GM12891 (cell line): ENCODE measurements at regions not wholly inside any gene's neighbourhood (a gene's known extent, or its start where the extent isn't known, plus 50 kb on each side); places are given as distances from the start of the nearest gene placed in this dataset.

Source experiments
- DNase-seq: peaks from one replicate; pipeline ENCODE4 v3.0.0; 2011; ENCODE audit warnings: low spot score; ENCODE audit not compliant: insufficient read length
- FAIRE-seq: peaks from 2 replicates; lab custom pipeline; 2011; peaks lifted over from hg19 to GRCh38; lab: Jason Lieb, UNC
- PAX5 ChIP-seq: IDR thresholded peaks from 2 replicates; pipeline ENCODE4 v1.6.1; 2011; ENCODE audit warnings: low read length, moderate library complexity, mild to moderate bottlenecking; ENCODE audit not compliant: insufficient read depth, severe bottlenecking
- POLR2A ChIP-seq: IDR thresholded peaks from 2 replicates; pipeline ENCODE4 v1.6.1; 2011; ENCODE audit warnings: low read depth, low read length, control low read depth
- POLR2AphosphoS5 ChIP-seq: IDR thresholded peaks from 2 replicates; pipeline ENCODE4 v1.6.1; 2011; ENCODE audit warnings: low read depth, low read length, control low read depth
- POU2F2 ChIP-seq: IDR thresholded peaks from 2 replicates; pipeline ENCODE4 v1.6.1; 2011; ENCODE audit warnings: low read depth, mild to moderate bottlenecking, control low read depth, low read length, moderate library complexity
- SPI1 ChIP-seq: IDR thresholded peaks from 2 replicates; pipeline ENCODE4 v1.6.1; 2011; ENCODE audit warnings: low read depth, low read length, control low read depth
- TAF1 ChIP-seq: IDR thresholded peaks from 2 replicates; pipeline ENCODE4 v1.6.1; 2011; ENCODE audit warnings: low read depth, low read length, control low read depth

GRCh38 chr10:47176903-47177868, 122.8 kb upstream of the GDF10 start:
- DNase-seq (no peak), FAIRE-seq (no peak)
- TF ChIP-seq SPI1 (no peak), TAF1 (no peak), PAX5 (no peak), POLR2AphosphoS5 (no peak), POU2F2 (no peak), POLR2A (no peak)

DNA sequence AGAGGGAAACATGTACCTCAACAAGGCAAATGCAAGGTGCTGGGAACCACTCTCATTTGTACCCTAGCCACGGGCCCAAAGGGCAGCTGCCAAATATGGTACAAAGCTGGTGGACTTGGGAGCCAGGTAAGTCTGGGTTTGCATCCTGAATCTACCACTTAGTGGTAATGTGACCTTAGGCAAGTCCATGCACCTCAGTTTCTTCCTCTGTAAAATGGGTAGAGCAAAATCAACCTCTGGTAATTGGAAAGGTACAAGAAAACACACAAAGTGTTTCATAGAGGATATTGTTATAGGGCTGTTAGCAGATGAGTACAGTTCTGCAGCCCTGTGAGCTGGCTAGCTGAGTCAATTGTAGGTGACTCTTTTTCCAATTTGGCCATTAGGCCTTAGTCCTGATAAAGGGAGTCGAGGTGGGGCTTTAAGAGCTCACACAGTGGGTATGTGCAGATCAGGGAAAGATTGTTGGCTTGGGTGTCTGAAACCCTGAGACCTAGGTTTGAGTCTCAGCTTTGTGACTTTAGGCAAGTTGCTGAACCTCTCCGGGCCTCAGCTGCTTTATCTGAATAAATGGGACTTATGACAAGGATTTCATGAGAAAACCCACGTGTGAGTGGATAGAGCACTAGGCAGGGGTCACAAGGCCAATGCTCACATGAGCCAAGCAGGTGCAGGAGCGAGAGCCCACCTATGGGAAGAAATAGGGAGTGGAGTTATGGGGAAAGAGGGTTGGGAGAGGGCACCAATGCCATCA, 121.3 kb upstream of the GDF10 start:
- DNase-seq (no peak), FAIRE-seq (no peak)
- no peak for TF ChIP-seq TAF1
- no peak for TF ChIP-seq POLR2AphosphoS5
- no peak for TF ChIP-seq POLR2A
- TF ChIP-seq POU2F2, result no peak
- TF ChIP-seq SPI1, result no peak

DNA sequence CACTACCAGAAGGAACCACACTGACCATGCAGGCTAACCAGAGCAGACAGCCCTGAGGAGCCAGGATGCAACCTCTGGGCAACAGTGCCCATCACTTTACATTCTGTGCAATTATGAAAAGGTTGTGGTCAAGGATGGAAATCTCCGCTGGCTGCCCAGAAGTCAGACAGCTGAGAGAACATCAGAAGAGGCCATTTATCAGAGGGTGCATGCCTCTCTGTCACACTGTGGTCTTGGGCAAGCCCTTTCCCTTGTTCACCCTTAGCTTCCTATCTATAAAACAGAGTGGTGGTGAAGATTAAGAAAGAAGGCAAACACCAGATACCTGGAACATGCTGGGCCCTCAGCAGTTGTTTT, 120.7 kb upstream of the GDF10 start:
- no peak for TF ChIP-seq TAF1
- TF ChIP-seq SPI1, result no peak
- no peak for TF ChIP-seq POU2F2
- no peak for TF ChIP-seq POLR2AphosphoS5
- TF ChIP-seq POLR2A, result no peak
- no peak for TF ChIP-seq PAX5
- DNase-seq (no peak), FAIRE-seq (no peak)

- TF ChIP-seq SPI1 (no peak), POLR2AphosphoS5 (no peak), PAX5 (no peak), POLR2A (no peak), TAF1 (no peak), POU2F2 (no peak)
- FAIRE-seq, result no peak
- DNase-seq, result no peak
Observed at GRCh38 chr10:47181052-47181849, 118.7 kb upstream of the GDF10 start.

- TF ChIP-seq POU2F2 (no peak), SPI1 (no peak), PAX5 (no peak), TAF1 (no peak), POLR2AphosphoS5 (no peak), POLR2A (no peak)
- DNase-seq, result no peak
- no peak for FAIRE-seq
Observed at GRCh38 chr10:47182934-47183703, 116.9 kb upstream of the GDF10 start.

GRCh38 chr10:47183704-47184041, 116.3 kb upstream of the GDF10 start:
- no peak for DNase-seq
- no peak for FAIRE-seq
- TF ChIP-seq TAF1 (no peak), PAX5 (no peak)

DNA sequence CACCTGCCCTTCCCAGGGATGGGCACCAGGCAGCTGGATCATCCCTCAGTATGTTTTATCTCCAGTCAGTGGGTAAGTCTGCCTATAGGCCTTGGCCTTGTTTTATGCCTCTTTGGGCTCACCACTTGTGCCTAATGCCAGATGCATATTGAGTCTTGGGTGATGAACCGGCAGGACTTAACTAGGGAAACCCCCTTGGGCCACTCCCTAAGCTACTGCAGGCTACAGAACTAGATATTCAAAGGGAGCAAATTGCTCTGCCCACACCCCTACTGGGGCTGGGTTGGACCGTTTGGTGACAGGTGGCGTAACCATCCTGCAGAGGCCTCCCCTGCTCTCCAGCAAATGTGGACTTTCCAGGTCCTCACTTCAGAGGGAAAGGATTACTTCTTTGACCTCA, 115.7 kb upstream of the GDF10 start:
- DNase-seq (no peak), FAIRE-seq (no peak)
- no peak for TF ChIP-seq POLR2A
- no peak for TF ChIP-seq SPI1
- TF ChIP-seq POU2F2, result no peak
- TF ChIP-seq POLR2AphosphoS5, result no peak
- no peak for TF ChIP-seq PAX5
- TF ChIP-seq TAF1, result no peak

DNA sequence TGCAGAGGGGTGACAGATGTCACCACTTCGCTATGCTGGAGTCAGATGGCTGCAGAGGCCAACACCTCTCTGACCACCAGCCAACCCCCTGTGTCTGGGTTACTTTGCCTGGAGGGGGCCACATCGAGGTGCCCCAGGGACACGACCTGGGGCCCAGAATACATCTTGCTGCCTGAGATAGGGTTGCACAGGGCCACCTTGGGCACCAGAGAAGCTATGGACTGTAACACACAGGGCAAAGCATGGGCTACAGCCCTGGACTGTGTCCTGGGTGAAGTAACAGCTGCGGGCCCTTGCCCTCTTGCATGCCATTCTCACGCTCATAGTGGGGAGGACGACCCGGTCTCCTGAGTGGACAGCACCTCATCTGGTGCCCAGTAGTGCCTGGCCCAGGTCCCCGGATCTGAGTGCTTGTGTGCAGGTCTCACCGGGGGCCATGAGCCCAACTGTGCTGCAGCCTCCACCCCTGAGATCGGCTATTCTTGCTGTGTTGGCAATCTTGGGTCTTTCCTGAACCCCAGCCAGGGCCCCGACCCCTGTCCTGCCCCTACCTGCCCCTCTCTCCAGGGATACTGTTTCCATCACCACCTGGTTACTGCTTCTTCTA, 115.2 kb upstream of the GDF10 start:
- TF ChIP-seq SPI1 (no peak), POLR2AphosphoS5 (no peak), POLR2A (no peak), POU2F2 (no peak)
- DNase-seq (no peak), FAIRE-seq (no peak)
